HCT116 (cell line): ENCODE measurements at regions not wholly inside any gene's neighbourhood (a gene's known extent, or its start where the extent isn't known, plus 50 kb on each side); places are given as distances from the start of the nearest gene placed in this dataset.

Experiments
- EZH2 ChIP-seq: fragments of 200-600 bp; sonication (generic); IDR thresholded peaks from 2 replicates; pipeline ENCODE4 v1.6.1; 2017; ENCODE audit warnings: antibody characterized with exemption, mixed run types
- POLR2A ChIP-seq: IDR thresholded peaks from 2 replicates; pipeline ENCODE4 v1.7.0; 2011; ENCODE audit warnings: borderline replicate concordance; ENCODE audit not compliant: insufficient read depth, insufficient read length; ENCODE audit errors: extremely low read depth
- POLR2AphosphoS5 ChIP-seq: IDR thresholded peaks from 2 replicates; pipeline ENCODE4 v1.6.1; 2011; ENCODE audit warnings: mild to moderate bottlenecking, low read depth, low read length, moderate library complexity
- TF ChIP-seq, protein P1 (sequence below), 3 experiments: fragments of 200-600 bp in 1 of 3; sonication (generic) in 1 of 3; IDR thresholded peaks in 2 of 3; conservative IDR thresholded peaks in 1 of 3; 2 replicates each; pipeline ENCODE4 v1.5.1; 2012 to 2017; ENCODE audit warnings: low read depth in 2 of 3, low read length in 2 of 3, antibody characterized with exemption in 1 of 3, borderline replicate concordance in 1 of 3, control low read depth in 1 of 3, mild to moderate bottlenecking in 1 of 3, mixed read lengths in 1 of 3, mixed run types in 1 of 3, moderate library complexity in 1 of 3; ENCODE audit not compliant: insufficient read depth in 1 of 3

DNA sequence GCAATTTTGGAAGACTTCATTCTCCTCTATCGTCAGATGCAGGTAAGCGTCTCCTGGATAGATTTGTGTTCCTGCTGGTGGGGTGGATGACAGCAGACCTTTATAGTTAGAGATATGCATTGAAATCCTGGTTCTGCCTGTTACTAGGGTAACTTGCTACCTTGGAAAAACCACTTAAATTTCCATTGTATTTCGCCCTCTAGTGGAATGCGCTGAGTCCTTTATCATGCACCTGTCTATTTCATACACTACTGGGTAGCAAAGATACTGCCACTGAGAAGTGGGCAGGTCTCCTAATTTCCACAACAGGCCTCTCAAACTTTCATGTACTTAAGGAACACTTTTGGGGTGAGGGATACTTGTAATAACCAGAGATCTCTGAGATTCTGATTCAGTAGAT is 209.5 kb upstream of the SUCLG2 start:
- TF ChIP-seq POLR2AphosphoS5 (no peak), POLR2A (no peak), EZH2 (no peak)
- TF ChIP-seq, protein P1, sequence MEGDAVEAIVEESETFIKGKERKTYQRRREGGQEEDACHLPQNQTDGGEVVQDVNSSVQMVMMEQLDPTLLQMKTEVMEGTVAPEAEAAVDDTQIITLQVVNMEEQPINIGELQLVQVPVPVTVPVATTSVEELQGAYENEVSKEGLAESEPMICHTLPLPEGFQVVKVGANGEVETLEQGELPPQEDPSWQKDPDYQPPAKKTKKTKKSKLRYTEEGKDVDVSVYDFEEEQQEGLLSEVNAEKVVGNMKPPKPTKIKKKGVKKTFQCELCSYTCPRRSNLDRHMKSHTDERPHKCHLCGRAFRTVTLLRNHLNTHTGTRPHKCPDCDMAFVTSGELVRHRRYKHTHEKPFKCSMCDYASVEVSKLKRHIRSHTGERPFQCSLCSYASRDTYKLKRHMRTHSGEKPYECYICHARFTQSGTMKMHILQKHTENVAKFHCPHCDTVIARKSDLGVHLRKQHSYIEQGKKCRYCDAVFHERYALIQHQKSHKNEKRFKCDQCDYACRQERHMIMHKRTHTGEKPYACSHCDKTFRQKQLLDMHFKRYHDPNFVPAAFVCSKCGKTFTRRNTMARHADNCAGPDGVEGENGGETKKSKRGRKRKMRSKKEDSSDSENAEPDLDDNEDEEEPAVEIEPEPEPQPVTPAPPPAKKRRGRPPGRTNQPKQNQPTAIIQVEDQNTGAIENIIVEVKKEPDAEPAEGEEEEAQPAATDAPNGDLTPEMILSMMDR (IDR thresholded peaks at IDR 0.05 in 2 of 3, conservative IDR thresholded peaks at IDR 0.05 in 1 of 3; ENCODE audit: borderline replicate concordance in 1 of 3, insufficient read depth in 1 of 3, low read depth in 2 of 3, low read length in 2 of 3): peak in 2 of 3 experiments; percentile 44 to 60; a peak in 3 of 6 replicates
